ENCODE measurements at regions not wholly inside any gene's neighbourhood (a gene's known extent, or its start where the extent isn't known, plus 50 kb on each side); places are given as distances from the start of the nearest gene placed in this dataset.

DNA sequence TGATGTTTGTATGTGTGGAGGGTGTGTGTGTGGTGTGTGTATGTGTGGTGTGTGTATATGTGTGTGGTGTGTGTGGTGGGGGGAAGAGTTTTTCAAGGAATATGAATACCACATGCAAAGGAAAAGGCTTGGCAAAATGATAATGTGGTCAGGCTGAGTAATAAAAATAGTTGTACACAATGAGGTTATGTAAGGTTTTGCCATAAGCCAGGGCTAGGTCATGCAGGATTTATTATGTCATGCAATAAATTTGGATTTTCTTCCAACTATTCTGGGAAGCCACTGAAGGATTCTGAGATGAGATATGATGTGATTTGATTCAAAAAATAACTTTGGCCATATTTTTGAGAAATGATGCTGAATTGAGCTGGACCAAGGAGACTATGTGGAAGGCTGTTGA, 1191.6 kb upstream of the SEL1L start:
- TF ChIP-seq, protein P1, sequence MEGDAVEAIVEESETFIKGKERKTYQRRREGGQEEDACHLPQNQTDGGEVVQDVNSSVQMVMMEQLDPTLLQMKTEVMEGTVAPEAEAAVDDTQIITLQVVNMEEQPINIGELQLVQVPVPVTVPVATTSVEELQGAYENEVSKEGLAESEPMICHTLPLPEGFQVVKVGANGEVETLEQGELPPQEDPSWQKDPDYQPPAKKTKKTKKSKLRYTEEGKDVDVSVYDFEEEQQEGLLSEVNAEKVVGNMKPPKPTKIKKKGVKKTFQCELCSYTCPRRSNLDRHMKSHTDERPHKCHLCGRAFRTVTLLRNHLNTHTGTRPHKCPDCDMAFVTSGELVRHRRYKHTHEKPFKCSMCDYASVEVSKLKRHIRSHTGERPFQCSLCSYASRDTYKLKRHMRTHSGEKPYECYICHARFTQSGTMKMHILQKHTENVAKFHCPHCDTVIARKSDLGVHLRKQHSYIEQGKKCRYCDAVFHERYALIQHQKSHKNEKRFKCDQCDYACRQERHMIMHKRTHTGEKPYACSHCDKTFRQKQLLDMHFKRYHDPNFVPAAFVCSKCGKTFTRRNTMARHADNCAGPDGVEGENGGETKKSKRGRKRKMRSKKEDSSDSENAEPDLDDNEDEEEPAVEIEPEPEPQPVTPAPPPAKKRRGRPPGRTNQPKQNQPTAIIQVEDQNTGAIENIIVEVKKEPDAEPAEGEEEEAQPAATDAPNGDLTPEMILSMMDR (IDR thresholded peaks at IDR 0.05), result no peak
- TF ChIP-seq POLR2A (IDR thresholded peaks at IDR 0.05), result no peak
